Suprapubic skin (tissue), 4 donors: ENCODE measurements at regions not wholly inside any gene's neighbourhood (a gene's known extent, or its start where the extent isn't known, plus 50 kb on each side); places are given as distances from the start of the nearest gene placed in this dataset.

Experiments used
- DNase-seq, 2 donors: peaks; one replicate each; pipeline ENCODE4 v3.0.0-alpha.2; 2019; ENCODE audit warnings: low spot score in 2 of 2
- H3K27ac ChIP-seq: fragments of 200-600 bp; sonication (generic); one replicate; pipeline ENCODE4 v1.5.1; 2019
- H3K27me3 ChIP-seq: fragments of 200-600 bp; sonication (generic); one replicate; pipeline ENCODE4 v1.5.1; 2019
- H3K36me3 ChIP-seq: fragments of 200-600 bp; sonication (generic); one replicate; pipeline ENCODE4 v1.5.1; 2019
- H3K4me1 ChIP-seq: fragments of 200-600 bp; sonication (generic); one replicate; pipeline ENCODE4 v1.5.1; 2019
- H3K4me3 ChIP-seq: fragments of 200-600 bp; sonication (generic); one replicate; pipeline ENCODE4 v1.5.1; 2019; ENCODE audit warnings: mild to moderate bottlenecking
- H3K9me3 ChIP-seq: fragments of 200-600 bp; sonication (generic); one replicate; pipeline ENCODE4 v1.5.1; 2019
- CTCF ChIP-seq, 2 donors: fragments of 200-600 bp in 1 of 2; fragments of 450-650 bp in 1 of 2; sonication (generic) in 1 of 2; IDR thresholded peaks; one replicate each; pipeline ENCODE4 v1.5.1; 2016 to 2019; ENCODE audit warnings: antibody characterized with exemption in 2 of 2, mild to moderate bottlenecking in 1 of 2, moderate library complexity in 1 of 2
- EP300 ChIP-seq: sonication (generic); formaldehyde crosslinking; IDR thresholded peaks from one replicate; pipeline ENCODE4 v1.6.1; 2017; ENCODE audit warnings: antibody characterized with exemption
- POLR2A ChIP-seq, 2 donors: fragments of 450-650 bp; IDR thresholded peaks; one replicate each; pipeline ENCODE4 v1.6.1; 2017; ENCODE audit warnings: antibody characterized with exemption in 2 of 2, mild to moderate bottlenecking in 2 of 2, moderate library complexity in 2 of 2
- POLR2AphosphoS5 ChIP-seq, 3 donors: sonication (generic); formaldehyde crosslinking; IDR thresholded peaks; one replicate each; pipeline ENCODE4 v1.6.1; 2017; ENCODE audit warnings: antibody characterized with exemption in 3 of 3
- WGBS: methylation state at CpG from one replicate; pipeline ENCODE4 v1.1.5; 2018; 5-methylcytosine and 5-hydroxymethylcytosine counted together

GRCh38 chr11:88013508-88014065 is 161.7 kb downstream of the RAB38 start:
- no peaks in the 10 kb centered on the region for H3K27me3 ChIP-seq
- H3K4me1 ChIP-seq, result no peaks in the 10 kb centered on the region
- TF ChIP-seq EP300 (no peak), POLR2A (IDR thresholded peaks at IDR 0.05) (no peak), CTCF (IDR thresholded peaks at IDR 0.05) (no peak), POLR2AphosphoS5 (IDR thresholded peaks at IDR 0.05) (no peak)
- H3K9me3 ChIP-seq, result no peaks in the 10 kb centered on the region
- 89% methylated on average over 3 of the region's 3 CpGs for WGBS
- no peak overlapping the region for H3K4me3 ChIP-seq
- DNase-seq, result no peak
- no peak overlapping the region for H3K27ac ChIP-seq
- H3K36me3 ChIP-seq, result no peaks in the 10 kb centered on the region

- 83% methylated on average over 1 of the region's 1 CpG for WGBS
- H3K9me3 ChIP-seq, result no peaks in the 10 kb centered on the region
Measured at GRCh38 chr11:88012456-88012855, 162.8 kb downstream of the RAB38 start.

GRCh38 chr11:87976009-87976408 is 199.2 kb downstream of the RAB38 start:
- WGBS, result 95% methylated on average over 2 of the region's 2 CpGs
- Histone ChIP-seq H3K27me3 (no peaks in the 10 kb centered on the region), H3K36me3 (no peaks in the 10 kb centered on the region), H3K4me1 (no peaks in the 10 kb centered on the region), H3K9me3 (no peaks in the 10 kb centered on the region), H3K27ac (no peak overlapping the region), H3K4me3 (no peak overlapping the region)
- DNase-seq, result no peak
- no peak for TF ChIP-seq CTCF (IDR thresholded peaks at IDR 0.05)
- no peak for TF ChIP-seq EP300
- no peak for TF ChIP-seq POLR2A (IDR thresholded peaks at IDR 0.05)
- no peak for TF ChIP-seq POLR2AphosphoS5 (IDR thresholded peaks at IDR 0.05)

More at GRCh38 chr11:88012456-88012855, 162.8 kb downstream of the RAB38 start:
- no peak for TF ChIP-seq POLR2AphosphoS5 (IDR thresholded peaks at IDR 0.05)
- no peak for TF ChIP-seq POLR2A (IDR thresholded peaks at IDR 0.05)
- no peak for TF ChIP-seq CTCF (IDR thresholded peaks at IDR 0.05)
- TF ChIP-seq EP300, result no peak
- Histone ChIP-seq H3K27me3 (no peaks in the 10 kb centered on the region), H3K27ac (no peak overlapping the region), H3K36me3 (no peaks in the 10 kb centered on the region), H3K4me1 (no peaks in the 10 kb centered on the region), H3K4me3 (no peak overlapping the region)
- no peak for DNase-seq

GRCh38 chr11:87974797-87975196 is 200.4 kb downstream of the RAB38 start:
- Histone ChIP-seq H3K4me3 (no peak overlapping the region), H3K27ac (no peak overlapping the region), H3K36me3 (no peaks in the 10 kb centered on the region), H3K27me3 (no peaks in the 10 kb centered on the region), H3K4me1 (no peaks in the 10 kb centered on the region), H3K9me3 (no peaks in the 10 kb centered on the region)
- TF ChIP-seq CTCF (IDR thresholded peaks at IDR 0.05), result no peak
- no peak for TF ChIP-seq POLR2AphosphoS5 (IDR thresholded peaks at IDR 0.05)
- no peak for TF ChIP-seq POLR2A (IDR thresholded peaks at IDR 0.05)
- no peak for TF ChIP-seq EP300
- DNase-seq, result no peak
- WGBS, result 53% methylated on average over 3 of the region's 3 CpGs

- TF ChIP-seq POLR2A (IDR thresholded peaks at IDR 0.05), result no peak
- no peak for TF ChIP-seq EP300
- TF ChIP-seq POLR2AphosphoS5 (IDR thresholded peaks at IDR 0.05), result no peak
- no peak for TF ChIP-seq CTCF (IDR thresholded peaks at IDR 0.05)
- 76% methylated on average over 4 of the region's 4 CpGs for WGBS
- Histone ChIP-seq H3K9me3 (no peaks in the 10 kb centered on the region), H3K36me3 (no peaks in the 10 kb centered on the region), H3K27me3 (no peaks in the 10 kb centered on the region), H3K27ac (no peak overlapping the region), H3K4me3 (no peak overlapping the region), H3K4me1 (no peaks in the 10 kb centered on the region)
- no peak for DNase-seq
Measured at GRCh38 chr11:87972133-87972532, 203.1 kb downstream of the RAB38 start.
